Stimulated activated CD4-positive, alpha-beta T cell treated with anti-CD3 and anti-CD28 coated beads, Interleukin-4, amount 100 ng/mL, for 4 hours (primary cell): ENCODE measurements at regions not wholly inside any gene's neighbourhood (a gene's known extent, or its start where the extent isn't known, plus 50 kb on each side); places are given as distances from the start of the nearest gene placed in this dataset.

Experiments
- DNase-seq, 2 experiments: peaks; one replicate each; pipeline ENCODE4 v3.0.0-alpha.2; 2020

DNA sequence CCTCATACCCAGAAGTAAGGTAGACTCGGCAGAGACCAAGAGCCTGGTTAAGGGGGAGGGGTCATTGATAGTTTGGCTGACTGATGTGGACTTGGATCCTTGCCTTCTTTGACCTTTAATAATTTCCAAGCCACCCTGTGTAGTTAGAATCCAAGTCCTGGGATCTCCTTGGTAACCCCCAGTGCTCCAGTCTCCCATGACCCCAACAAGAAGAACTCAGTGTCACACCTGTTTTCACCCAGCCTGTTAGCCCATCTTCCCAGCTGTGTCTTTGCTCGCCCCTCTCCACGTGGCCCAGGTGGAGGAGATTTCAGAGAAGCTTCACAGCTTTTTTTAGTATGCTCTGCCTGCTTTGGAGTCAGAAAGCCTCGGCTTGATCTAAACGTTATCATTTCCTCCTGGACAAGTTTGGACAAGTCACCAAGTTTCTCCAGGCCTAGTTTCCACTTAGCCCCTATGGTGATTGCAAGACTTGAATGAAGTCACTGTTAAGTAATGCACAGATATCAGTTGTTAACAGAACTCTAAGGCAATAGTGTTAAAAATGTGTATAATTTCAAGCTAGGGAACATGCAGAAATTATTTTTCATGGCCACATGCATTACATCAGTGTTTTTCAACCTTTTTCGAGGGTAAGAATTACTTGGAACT, 170.0 kb downstream of the TMEM38B start:
- no peak for DNase-seq

DNA sequence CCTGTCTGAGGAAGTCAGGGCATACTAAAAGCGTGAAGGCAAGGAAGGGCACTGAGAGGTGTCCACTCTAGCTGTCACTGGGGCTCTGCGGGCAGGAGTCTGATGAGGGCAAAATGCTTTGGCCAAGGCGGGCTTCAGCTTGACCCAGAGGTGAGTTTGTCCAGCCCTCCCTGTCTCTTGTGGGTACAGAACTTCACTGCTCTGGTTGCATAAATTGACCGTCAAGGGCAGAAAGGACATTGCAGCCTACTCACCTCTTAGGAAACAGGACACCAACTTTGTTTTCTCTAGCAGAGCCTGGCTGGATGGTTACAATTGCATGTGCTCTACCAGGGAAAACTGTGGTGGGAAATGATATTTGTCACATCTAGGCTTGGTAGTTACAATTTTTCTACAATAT, 170.9 kb downstream of the TMEM38B start:
- DNase-seq, result no peak

DNA sequence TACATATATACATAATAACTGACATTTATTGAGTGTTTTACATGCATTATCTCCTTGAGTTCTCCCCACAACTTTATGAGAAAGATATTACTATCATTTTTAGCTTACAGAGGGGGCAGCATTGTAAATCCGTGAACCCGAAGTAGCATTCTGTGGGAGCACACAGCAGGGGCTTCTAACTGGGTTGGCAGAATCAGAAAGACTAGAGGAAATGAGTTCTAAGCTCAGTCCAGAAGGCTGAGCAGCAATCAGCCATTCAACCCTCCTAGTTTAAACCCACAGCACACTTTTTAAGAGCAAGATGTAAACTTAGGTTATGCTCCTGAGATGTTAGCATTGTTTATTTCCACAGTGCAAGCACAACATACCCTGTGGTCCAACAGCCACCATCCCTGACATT, 177.2 kb downstream of the TMEM38B start:
- DNase-seq, result no peak

DNA sequence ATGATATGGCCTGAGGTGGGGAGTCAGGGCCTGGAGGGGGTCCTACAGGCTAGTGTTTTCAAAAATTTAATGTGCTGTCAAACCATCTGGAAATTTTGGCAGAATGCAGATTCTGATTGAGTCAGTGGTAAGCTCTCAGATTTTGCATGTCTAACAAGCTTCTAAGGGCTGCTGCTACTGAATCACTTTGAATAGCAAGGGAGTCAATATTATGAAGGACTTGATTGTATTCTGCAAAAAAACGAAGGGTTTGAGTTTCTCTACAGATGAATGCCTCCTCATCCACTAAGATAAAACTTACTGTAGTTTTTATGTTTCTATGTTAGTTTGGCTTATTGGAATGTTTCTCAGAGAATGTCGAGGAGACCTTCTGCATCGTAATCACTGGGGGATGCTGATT, 179.5 kb downstream of the TMEM38B start:
- no peak for DNase-seq

DNA sequence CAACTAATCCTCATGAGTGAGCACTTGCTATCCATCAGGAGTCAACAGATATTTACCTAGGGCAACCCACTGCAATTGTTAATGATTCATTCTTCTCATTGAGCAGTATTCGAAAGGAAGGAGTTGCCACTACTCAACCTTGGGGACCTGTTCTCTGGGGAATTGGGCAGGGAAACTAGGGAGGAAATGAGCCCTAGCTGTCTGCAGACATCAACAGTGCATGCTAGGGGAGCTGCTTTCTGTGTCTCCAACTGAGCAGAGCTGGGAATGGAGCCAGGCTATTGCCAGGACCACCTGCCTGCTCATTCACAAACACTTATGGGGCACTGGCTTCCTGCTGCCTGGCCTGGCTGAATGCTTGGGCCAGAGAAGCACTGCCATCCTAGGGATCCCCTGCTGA, 183.4 kb downstream of the TMEM38B start:
- no peak for DNase-seq

DNA sequence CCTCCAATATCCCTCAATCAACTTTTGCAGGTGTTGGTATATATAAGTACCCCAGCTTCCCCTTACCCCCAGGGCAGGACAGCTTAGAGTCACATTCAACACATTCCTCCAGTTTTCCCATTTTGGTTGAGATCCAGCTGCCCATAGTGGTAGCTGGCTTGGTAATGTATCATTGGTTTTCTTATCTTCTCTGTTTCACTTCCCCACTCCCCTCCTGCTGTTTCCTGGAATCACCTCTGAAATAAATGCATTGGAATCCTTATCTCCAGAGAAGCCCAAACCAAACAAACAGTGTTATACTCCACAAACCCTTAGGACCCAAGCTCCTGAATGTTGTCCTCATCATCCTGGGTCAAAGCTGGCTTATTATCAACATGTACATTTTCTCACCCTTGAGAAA, 184.8 kb downstream of the TMEM38B start:
- DNase-seq, result no peak

DNA sequence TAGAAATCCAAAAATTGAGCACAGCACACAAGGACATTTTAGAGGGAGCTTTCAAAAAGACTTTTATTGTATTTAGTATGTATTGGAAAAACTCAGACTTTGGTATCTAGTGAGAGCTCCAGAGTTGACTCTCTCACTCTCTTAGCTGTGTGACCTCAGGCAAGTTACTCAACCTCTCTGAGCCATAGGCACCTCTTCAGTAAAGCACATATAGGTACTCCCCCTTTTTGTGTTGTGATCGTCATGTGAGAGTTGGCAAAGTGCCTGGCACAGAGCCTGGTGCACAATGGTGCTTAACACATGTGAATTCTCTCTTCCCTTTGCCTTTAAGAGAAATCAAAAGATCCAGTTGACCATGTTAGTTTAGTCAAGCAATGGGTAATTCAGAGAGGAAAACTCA, 186.2 kb downstream of the TMEM38B start:
- no peak for DNase-seq

DNA sequence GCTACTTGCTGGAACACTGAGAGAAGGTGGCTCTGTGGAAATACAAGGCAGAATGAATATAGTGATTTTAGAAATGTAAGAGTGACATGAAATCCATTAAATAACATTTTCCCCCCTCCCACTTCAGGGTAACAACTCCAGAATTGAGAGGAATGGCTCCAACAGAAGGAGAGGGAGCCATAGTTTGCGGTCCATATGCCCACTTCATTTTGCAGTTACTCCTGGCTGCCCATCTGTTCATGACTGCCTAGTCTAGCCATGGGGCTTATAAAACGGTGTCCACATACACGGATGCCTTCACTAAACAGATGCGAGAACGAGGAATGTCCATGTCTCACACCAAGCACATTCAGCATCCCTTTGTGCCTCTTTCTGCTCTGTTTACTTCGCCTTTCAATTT, 186.7 kb downstream of the TMEM38B start:
- DNase-seq, result no peak

DNA sequence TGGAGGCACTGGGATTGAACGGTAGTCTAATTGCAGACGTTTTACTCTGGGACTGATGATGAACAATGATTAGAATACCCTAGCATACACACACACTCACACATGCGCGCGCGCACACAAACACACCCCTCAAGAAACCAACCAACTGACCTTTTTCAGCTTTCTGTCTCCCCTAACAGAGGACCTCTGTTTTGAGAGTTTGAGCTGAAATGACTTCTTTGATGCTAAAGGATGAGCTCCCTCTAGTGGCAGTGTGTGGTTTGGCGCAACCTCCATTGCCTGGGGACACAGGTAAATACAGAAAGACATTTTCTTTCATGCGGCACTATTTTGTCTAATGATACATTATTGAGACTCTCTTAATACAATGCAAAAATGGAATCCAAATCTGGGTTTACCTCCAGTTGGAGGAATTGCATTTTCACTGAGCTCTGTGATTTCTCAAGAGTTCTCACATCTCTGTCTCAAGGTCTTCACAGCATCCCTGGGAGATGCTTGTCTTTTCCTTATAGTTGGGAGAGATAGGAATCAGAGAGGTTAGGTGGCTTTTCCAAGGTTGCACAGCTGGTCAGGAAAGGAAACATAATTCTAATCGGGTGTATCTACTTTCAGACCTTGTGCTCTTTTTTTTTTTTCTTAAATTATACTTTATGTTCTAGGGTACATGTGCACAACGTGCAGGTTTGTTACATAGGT, 187.5 kb downstream of the TMEM38B start:
- DNase-seq, result peak; percentile 44 to 56

DNA sequence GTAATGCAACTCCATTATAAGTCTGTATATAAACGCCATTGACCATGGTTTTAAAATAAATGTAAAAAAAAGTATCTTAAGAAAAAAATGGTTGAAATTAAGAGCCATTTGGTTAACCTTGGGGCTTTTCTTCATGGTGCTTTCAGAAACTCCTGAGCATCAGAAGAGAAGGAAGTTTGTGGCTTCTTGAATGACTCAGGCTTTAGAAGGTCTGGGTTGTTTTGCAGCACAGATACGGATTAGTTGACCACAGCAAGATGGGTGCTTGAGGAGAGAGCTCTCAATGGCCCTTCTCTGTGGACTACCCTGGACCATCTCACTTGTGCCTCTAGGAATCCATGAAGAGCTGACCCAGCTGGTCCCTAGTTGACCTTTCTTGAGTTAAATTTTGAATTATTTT, 189.5 kb downstream of the TMEM38B start:
- DNase-seq, result no peak

DNA sequence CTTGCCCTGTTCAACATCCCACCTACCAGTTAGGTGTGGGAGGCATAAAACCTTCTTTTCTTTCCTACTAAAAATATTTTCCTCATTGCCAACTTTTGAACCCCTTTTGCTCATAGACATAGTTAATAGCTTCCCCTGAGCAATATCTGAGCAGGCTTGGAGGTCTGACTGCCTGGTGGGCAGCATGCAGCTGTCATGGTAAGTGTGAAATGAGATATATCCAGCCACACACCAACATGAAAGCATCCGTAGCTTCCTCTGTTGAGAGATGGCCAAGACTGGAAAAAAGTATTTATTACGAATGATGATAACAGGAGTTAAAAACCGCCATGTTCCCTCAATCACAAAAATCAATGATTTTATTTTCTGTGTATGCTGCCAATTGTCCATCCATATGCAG, 190.1 kb downstream of the TMEM38B start:
- no peak for DNase-seq

DNA sequence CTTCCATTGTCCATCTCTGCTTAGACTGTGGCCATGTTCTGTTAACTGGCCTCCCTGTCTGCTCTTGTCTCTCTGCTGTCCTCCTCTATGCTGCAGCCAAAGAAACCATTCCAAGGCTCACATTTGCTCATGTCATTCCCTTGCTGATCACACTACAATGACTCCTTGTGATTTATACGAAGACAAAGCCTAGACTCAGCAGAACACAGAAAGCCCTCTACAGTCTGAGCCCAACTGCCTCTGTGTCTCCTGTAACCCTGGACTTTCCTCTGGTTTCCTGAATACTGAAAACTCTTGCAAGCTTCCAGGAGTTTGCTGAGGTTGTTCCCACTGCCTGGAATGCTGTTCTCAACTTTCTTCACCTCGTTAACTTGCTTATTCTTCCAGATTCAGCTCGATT, 191.8 kb downstream of the TMEM38B start:
- DNase-seq, result no peak

DNA sequence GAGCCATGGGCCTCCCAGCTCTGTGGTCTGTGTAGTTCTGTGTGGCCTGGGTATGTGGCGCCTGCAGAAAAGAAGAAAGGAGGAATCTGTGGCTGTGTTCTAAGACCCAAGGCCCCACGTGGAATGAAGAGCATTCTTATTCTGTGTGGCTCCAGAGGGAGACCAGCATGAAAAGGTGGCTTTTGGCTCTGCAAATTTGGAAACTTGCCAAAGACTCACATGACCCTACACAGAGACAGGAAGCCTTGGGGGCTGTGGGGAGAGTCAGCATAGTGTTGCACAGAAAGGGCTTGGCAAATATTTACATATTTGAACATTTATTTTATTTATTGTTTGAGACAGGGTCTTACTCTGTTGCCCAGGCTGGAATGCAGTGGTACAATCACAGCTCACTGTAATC, 193.3 kb downstream of the TMEM38B start:
- no peak for DNase-seq

DNA sequence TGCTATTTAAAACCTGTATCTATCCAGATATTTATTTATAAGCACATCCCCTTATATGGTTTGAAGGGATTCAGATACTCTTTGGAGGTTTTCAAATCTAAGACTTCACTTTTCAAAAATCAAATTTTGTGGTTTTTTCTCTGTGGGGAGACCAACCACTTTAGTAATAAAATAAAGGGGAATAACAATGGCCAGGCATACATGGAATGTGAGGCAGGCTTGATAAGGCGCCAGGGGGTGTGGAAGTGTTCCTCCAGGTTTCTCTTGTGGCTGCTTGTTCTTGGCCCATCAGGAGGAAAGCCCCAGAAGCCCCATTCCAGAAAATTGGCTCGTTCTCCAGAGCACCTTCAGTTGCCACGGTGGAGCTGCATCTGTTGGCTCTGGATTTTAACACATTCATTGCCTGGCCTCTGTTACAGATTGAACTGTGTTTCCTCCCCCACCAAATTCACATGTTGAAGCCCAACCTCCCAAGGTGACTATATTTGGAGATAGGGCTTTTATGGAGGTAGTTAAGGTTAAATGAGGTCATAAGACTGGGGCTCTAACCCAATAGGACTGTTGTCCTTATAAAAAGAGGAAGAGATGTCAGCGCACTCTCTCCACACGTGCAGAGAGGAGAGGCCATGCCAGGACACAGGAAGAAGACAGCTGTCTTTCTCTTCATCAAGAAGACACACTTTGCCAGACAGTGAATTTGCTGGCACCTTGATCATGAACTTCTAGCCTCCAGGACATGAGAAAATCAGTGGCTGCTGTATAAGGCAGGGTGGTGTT, 195.9 kb downstream of the TMEM38B start:
- no peak for DNase-seq

DNA sequence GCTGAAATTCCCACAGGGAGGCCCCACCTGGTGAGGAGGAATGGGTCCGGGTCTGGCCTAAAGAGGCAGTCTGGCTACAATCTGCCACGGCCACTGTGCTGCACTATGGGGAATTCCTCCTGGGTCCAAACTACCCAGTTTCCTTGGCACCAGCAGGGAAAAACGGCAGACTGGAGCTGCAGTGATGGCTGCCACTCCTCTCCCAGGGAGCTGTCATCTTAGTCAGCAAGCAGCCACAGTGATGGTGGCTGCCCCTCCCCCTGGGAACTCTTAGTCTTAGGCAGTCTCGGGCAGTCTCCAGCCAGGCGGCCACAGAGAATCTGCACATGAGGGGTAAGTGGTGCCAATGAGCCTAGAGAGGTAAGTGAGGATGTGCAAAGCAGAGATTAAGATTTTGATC, 205.8 kb downstream of the TMEM38B start:
- no peak for DNase-seq

DNA sequence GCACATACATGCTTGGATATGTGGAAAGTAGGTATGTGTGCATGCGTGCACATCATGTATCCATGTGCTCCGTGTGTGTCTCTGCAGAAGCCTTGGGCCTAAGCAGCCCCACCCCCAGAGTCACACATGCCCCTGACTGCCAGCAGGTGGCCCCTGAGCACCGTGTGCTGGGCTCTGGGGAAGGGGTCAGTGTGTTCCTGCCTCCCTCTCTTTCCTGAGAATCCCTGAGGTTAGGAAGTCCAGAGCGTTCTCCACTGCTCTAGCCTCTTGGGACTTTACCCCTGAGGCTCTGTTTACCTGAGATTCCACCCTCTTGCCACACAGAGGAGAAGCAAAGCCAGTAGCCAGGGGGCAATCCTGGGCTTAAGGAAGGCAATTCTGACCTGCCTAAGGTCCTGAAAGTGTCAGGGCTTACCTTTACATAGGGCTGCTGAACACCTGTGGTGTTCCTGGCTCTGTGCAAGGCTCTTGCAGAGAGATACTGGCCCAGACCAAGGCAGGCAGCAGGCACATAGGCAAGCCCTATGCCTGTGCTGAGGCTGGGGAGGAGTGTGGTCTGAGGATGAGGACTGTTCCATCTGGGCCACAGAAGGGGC, 207.3 kb downstream of the TMEM38B start:
- no peak for DNase-seq

DNA sequence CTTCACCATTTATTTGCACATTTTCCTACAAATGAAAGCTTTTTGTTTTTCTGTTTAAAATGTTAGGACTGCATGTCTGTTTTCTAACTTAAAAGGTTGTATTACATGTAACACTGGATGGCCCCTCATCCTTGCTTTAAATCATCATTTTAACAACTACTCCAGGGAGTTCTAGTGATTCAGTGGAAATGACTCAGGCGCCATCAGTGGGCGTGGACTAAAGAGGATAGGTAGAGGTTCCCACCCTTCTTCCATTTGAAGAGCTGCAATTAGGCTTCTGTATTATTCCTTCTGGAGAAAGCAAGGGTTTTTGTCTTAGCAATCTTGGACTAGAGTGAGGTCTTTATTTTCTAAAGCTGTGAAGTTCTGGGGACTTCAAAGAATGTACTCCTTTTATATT, 213.7 kb downstream of the TMEM38B start:
- DNase-seq, result no peak

DNA sequence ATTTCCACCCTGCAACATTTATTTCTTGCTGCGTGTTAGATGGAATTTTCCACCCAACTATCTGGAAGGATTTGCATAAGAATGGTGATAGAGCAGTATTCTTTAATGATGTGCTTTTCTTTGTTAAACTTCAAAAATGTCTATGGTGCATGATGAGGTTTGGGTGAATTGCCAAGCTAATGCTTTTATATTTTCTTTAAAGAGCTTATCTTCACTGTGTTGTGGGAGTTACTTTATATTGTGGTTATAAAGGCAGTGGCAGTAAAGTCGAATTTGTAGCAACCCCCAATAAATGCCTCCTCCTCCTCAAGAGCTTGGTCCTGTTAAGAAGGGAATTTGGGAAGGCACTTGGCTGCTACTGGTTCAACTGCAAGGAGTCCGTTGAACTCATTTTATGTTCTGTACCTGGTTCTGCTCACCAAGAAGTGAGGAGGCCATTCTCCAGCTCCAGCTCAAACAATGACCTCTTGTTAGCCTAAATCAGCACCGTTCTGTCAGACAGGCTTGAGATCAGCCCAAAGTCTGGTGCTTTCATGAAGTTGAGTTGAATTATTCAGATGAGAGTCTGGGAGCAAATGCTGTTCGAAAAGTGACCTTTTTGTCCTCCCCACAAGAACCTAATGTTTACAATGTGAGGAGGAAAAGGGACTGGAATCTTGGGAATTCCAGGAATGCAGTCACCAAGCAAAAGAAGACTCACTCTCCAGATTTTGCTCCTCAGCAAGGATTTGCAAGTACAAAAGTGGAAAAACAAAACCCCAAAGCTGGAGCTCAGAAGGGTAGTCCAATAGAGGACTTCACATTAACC, 217.0 kb downstream of the TMEM38B start:
- DNase-seq, result no peak

DNA sequence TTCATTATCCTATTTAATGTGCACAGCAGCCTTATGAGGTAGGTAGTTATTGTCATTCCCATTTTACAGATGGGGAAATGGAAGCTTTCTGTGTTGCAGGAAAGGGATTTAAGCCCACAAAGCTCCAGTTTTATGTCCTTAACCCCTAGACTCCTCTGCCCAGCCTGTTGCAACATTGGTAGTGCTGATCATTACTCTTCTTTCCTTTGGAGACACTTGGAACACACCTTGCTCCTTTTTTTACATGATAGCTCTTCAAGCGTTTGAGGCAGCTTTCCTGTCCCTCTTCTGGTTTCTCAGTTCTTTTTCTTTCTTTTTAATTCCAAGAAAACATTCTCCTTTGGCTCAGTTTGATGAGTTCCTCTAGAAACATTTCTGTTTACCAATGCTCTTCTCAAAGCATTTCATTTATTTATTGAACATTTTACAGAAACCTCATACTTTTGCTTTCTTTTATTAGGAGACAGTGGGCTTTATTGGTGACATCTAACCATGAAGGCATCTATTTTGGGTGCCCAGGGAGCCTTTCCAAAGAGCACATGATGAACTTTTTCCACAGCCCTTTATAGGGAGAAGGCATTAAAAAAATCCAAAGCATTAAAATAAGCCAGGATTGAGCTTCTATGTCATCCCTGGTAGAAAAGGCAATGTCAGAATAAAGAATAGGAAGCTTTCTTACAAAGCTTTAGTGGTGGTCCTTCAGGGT, 218.0 kb downstream of the TMEM38B start:
- no peak for DNase-seq

DNA sequence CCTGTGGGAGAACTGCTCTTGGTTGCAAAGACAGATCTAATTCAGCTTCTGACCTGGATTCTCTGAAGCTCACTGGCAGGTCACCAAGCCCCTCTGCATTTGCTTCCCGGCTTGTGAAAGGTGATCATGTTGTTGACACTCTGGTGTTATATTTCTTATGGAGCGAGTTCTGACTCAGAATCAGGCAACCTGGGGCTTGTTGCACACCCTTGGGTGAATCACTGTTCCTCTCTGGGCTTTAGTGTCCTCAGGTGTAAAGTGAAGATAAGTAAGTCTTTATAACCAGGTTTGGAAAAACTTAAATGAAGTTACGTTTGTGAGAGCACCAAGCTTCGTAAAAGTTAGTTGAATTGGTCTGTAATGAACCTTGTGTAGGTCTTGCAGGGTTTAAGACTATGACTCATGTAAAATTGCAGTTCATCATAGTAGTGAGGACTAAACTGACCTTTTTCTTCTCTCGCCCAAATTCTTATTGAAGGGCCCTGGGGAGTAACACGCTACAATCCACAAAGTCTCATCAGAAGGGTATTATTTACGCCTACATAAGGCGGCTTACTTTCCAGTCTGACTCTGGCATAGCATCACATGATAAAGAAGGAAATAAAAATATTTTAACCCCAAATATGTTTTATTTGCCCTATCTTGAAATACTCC, 218.6 kb downstream of the TMEM38B start:
- no peak for DNase-seq

DNA sequence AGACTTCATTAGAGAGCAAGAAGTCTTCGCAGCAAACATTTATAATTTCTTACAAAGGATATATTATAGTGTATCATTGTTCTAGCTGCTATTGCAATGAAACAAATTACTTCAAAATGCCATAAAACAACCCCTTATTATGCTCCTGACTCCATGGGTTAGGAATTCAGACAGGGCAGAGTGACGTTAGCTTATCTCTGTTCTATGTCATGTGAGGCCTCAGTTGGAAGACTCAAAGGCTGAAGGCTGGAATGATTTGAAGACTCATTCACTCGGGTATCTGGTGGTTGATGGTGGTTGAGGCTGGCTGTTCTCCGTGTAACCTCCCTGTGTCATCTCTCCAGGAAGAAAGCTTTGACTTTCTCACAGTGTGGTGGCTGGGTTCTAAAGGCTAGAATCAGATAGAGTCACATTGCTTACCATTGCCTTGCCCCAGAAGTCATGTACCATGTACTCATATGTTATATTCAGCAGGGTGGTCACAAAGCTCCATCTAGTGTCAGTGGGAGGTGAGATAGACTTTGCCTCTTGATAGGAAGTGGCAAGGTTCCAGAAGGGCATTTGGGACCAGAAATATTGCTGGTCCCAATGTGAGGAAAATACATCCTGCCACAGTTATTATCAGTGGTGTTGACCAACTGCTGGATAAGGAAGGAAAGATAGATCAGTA, 226.9 kb downstream of the TMEM38B start:
- DNase-seq, result no peak
